ENCODE measurements at regions not wholly inside any gene's neighbourhood (a gene's known extent, or its start where the extent isn't known, plus 50 kb on each side); places are given as distances from the start of the nearest gene placed in this dataset.

DNA sequence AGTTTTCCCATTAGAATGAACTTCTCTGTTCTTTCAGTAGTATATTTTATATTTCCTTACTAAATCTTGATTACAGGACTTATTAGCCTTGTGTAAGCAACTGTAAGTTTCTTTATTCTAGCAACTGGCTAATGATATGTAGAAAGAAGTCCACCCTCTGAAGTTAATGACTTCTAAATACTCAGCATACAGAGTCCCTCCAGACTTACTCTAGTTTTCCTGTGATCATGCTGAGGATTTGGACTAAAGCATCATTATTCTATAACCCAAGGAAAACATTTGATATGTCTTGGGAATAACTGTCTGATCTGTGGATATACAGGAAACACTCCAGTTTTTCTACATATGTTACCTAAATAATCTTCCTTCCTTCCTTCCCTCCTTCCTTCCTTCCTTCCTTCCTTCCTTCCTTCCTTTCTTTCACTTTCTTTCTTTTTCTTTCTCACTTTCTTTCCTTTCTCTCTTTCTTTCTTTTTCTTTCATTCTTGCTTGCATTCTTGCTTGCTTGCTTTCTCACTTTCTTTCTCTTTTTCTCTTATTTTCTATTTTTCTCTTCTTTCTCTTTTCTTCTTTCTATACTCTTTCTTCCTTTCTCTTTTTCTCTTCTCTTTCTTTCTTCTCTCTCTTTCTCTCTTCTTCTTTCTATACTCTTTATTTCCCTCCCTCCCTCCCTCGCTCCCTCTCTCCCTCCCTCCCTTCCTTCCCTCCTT lies 297.6 kb upstream of the MTPN start:
- Histone ChIP-seq H3K9ac (ENCODE audit: low read depth in 1 of 2, low read length in 2 of 2) (no peak overlapping the region), H3K27ac (ENCODE audit: low read depth in 1 of 2, low read length in 2 of 2) (no peak overlapping the region), H3K36me3 (ENCODE audit: control insufficient read depth in 4 of 4, insufficient read depth in 3 of 4, low read depth in 1 of 4, low read length in 3 of 4) (no peaks in the 10 kb centered on the region), H3K9me3 (ENCODE audit: control insufficient read depth in 4 of 4, low read length in 3 of 4) (no peaks in the 10 kb centered on the region), H3K27me3 (ENCODE audit: control insufficient read depth in 4 of 4, insufficient read depth in 4 of 4, low read length in 3 of 4) (no peaks in the 10 kb centered on the region), H3K4me1 (ENCODE audit: control insufficient read depth in 4 of 4, insufficient read depth in 4 of 4, low read length in 3 of 4) (no peaks in the 10 kb centered on the region), H3K4me3 (ENCODE audit: low read depth in 1 of 3, low read length in 3 of 3) (no peak overlapping the region)
- TF ChIP-seq FOXA2 (IDR thresholded peaks at IDR 0.05) = no peak
- no peak for TF ChIP-seq FOXA1 (IDR thresholded peaks at IDR 0.05)
- TF ChIP-seq, protein P1, sequence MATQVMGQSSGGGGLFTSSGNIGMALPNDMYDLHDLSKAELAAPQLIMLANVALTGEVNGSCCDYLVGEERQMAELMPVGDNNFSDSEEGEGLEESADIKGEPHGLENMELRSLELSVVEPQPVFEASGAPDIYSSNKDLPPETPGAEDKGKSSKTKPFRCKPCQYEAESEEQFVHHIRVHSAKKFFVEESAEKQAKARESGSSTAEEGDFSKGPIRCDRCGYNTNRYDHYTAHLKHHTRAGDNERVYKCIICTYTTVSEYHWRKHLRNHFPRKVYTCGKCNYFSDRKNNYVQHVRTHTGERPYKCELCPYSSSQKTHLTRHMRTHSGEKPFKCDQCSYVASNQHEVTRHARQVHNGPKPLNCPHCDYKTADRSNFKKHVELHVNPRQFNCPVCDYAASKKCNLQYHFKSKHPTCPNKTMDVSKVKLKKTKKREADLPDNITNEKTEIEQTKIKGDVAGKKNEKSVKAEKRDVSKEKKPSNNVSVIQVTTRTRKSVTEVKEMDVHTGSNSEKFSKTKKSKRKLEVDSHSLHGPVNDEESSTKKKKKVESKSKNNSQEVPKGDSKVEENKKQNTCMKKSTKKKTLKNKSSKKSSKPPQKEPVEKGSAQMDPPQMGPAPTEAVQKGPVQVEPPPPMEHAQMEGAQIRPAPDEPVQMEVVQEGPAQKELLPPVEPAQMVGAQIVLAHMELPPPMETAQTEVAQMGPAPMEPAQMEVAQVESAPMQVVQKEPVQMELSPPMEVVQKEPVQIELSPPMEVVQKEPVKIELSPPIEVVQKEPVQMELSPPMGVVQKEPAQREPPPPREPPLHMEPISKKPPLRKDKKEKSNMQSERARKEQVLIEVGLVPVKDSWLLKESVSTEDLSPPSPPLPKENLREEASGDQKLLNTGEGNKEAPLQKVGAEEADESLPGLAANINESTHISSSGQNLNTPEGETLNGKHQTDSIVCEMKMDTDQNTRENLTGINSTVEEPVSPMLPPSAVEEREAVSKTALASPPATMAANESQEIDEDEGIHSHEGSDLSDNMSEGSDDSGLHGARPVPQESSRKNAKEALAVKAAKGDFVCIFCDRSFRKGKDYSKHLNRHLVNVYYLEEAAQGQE (IDR thresholded peaks at IDR 0.05) = no peak
- no peak for TF ChIP-seq RAD21 (IDR thresholded peaks at IDR 0.05)
- TF ChIP-seq, protein P2, sequence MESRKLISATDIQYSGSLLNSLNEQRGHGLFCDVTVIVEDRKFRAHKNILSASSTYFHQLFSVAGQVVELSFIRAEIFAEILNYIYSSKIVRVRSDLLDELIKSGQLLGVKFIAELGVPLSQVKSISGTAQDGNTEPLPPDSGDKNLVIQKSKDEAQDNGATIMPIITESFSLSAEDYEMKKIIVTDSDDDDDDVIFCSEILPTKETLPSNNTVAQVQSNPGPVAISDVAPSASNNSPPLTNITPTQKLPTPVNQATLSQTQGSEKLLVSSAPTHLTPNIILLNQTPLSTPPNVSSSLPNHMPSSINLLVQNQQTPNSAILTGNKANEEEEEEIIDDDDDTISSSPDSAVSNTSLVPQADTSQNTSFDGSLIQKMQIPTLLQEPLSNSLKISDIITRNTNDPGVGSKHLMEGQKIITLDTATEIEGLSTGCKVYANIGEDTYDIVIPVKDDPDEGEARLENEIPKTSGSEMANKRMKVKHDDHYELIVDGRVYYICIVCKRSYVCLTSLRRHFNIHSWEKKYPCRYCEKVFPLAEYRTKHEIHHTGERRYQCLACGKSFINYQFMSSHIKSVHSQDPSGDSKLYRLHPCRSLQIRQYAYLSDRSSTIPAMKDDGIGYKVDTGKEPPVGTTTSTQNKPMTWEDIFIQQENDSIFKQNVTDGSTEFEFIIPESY (IDR thresholded peaks at IDR 0.05) = no peak
- WGBS = 53% methylated on average over 1 of the region's 1 CpG
- DNase-seq (ENCODE audit: low spot score) = no peak

DNA sequence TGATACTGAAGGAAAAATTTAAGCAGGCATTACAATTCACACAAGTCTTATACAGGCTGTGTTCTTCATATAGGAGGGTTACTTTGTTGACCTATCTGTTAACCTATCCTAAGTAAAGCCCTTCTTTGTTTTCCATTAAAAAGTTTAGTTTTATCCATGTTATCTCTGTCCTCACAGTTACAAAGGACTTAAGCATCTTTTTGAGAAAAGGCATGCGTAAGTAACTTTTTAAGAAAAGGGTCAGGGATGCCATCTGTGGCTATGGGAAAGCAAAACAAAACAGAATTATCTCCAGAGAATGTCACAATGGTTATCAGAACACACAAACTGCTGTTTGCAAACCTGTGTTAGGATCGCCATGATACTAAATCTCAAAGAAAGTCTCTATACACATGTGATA lies 295.8 kb upstream of the MTPN start:
- Histone ChIP-seq H3K36me3 (ENCODE audit: control insufficient read depth in 4 of 4, insufficient read depth in 3 of 4, low read depth in 1 of 4, low read length in 3 of 4) (no peaks in the 10 kb centered on the region), H3K4me3 (ENCODE audit: low read depth in 1 of 3, low read length in 3 of 3) (no peak overlapping the region), H3K9ac (ENCODE audit: low read depth in 1 of 2, low read length in 2 of 2) (no peak overlapping the region), H3K4me1 (ENCODE audit: control insufficient read depth in 4 of 4, insufficient read depth in 4 of 4, low read length in 3 of 4) (no peaks in the 10 kb centered on the region), H3K9me3 (ENCODE audit: control insufficient read depth in 4 of 4, low read length in 3 of 4) (no peaks in the 10 kb centered on the region), H3K27me3 (ENCODE audit: control insufficient read depth in 4 of 4, insufficient read depth in 4 of 4, low read length in 3 of 4) (no peaks in the 10 kb centered on the region), H3K27ac (ENCODE audit: low read depth in 1 of 2, low read length in 2 of 2) (no peak overlapping the region)
- TF ChIP-seq GABPA (IDR thresholded peaks at IDR 0.05 in 1 of 2, conservative IDR thresholded peaks at IDR 0.05 in 1 of 2) (no peak), HNF4G (IDR thresholded peaks at IDR 0.05) (no peak), YY1 (IDR thresholded peaks at IDR 0.05) (no peak), EGR1 (IDR thresholded peaks at IDR 0.05; ENCODE audit: low read depth in 2 of 2) (no peak), RAD21 (IDR thresholded peaks at IDR 0.05) (no peak), TAF1 (conservative IDR thresholded peaks at IDR 0.05) (no peak), NR2F2 (IDR thresholded peaks at IDR 0.05) (no peak), JUND (IDR thresholded peaks at IDR 0.05) (no peak), FOXA1 (IDR thresholded peaks at IDR 0.05) (no peak), RXRA (IDR thresholded peaks at IDR 0.05) (no peak), HNF4A (conservative IDR thresholded peaks at IDR 0.05) (no peak)
- TF ChIP-seq, protein P1 (IDR thresholded peaks at IDR 0.05) = no peak
- TF ChIP-seq, protein P2 (IDR thresholded peaks at IDR 0.05) = no peak
- TF ChIP-seq, protein P3, sequence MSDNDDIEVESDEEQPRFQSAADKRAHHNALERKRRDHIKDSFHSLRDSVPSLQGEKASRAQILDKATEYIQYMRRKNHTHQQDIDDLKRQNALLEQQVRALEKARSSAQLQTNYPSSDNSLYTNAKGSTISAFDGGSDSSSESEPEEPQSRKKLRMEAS (IDR thresholded peaks at IDR 0.05) = no peak
- TF ChIP-seq, protein P4, sequence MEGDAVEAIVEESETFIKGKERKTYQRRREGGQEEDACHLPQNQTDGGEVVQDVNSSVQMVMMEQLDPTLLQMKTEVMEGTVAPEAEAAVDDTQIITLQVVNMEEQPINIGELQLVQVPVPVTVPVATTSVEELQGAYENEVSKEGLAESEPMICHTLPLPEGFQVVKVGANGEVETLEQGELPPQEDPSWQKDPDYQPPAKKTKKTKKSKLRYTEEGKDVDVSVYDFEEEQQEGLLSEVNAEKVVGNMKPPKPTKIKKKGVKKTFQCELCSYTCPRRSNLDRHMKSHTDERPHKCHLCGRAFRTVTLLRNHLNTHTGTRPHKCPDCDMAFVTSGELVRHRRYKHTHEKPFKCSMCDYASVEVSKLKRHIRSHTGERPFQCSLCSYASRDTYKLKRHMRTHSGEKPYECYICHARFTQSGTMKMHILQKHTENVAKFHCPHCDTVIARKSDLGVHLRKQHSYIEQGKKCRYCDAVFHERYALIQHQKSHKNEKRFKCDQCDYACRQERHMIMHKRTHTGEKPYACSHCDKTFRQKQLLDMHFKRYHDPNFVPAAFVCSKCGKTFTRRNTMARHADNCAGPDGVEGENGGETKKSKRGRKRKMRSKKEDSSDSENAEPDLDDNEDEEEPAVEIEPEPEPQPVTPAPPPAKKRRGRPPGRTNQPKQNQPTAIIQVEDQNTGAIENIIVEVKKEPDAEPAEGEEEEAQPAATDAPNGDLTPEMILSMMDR (IDR thresholded peaks at IDR 0.05; ENCODE audit: low read depth, low read length, missing input control) = no peak
- 45% methylated on average over 2 of the region's 2 CpGs for WGBS
- DNase-seq (ENCODE audit: low spot score) = no peak

Data from liver (tissue), 8 donors.